ENCODE measurements at regions not wholly inside any gene's neighbourhood (a gene's known extent, or its start where the extent isn't known, plus 50 kb on each side); places are given as distances from the start of the nearest gene placed in this dataset.
"Not testable (repeated sequence)": the region's sequence is repeated elsewhere in the genome, so short reads cannot be mapped to it uniquely, and the experiment has no call there.

- not testable (repeated sequence) for DNase-seq (ENCODE audit: low spot score)
These were observed 186.2 kb upstream of the CHL1 start for GRCh38 chr3:10109-10996.

GRCh38 chr3:11734-12133 lies 184.8 kb upstream of the CHL1 start:
- intact Hi-C loops (cut with DNase I), result no loop called here
- no peak for DNase-seq (ENCODE audit: low spot score)

More at GRCh38 chr3:10109-10996, 186.2 kb upstream of the CHL1 start:
- intact Hi-C loops (cut with DNase I), result not testable (repeated sequence)

GRCh38 chr3:14652-15051 lies 181.9 kb upstream of the CHL1 start:
- DNase-seq (ENCODE audit: low spot score), result no peak
- intact Hi-C loops (cut with DNase I), result no loop called here

GRCh38 chr3:16366-16765 lies 180.2 kb upstream of the CHL1 start:
- intact Hi-C loops (cut with DNase I), result no loop called here
- no peak for DNase-seq (ENCODE audit: low spot score)

- DNase-seq (ENCODE audit: low spot score), result no peak
- intact Hi-C loops (cut with DNase I), result no loop called here
These were observed 176.1 kb upstream of the CHL1 start for GRCh38 chr3:20421-20820.

- no peak for DNase-seq (ENCODE audit: low spot score)
- intact Hi-C loops (cut with DNase I), result no loop called here
These were observed 172.6 kb upstream of the CHL1 start for GRCh38 chr3:24006-24405.

GRCh38 chr3:25056-25455 lies 171.5 kb upstream of the CHL1 start:
- intact Hi-C loops (cut with DNase I), result no loop called here

GRCh38 chr3:35985-36384 lies 160.6 kb upstream of the CHL1 start:
- DNase-seq (ENCODE audit: low spot score); intact Hi-C loops (cut with DNase I): not testable (repeated sequence)

More at GRCh38 chr3:25056-25455, 171.5 kb upstream of the CHL1 start:
- no peak for DNase-seq (ENCODE audit: low spot score)

GRCh38 chr3:42871-43744 lies 153.5 kb upstream of the CHL1 start:
- DNase-seq (ENCODE audit: low spot score); intact Hi-C loops (cut with DNase I): not testable (repeated sequence)

GRCh38 chr3:44028-44676 lies 152.4 kb upstream of the CHL1 start:
- intact Hi-C loops (cut with DNase I), result no loop called here
- DNase-seq (ENCODE audit: low spot score), result no peak

- intact Hi-C loops (cut with DNase I); DNase-seq (ENCODE audit: low spot score): not testable (repeated sequence)
These were observed 151.6 kb upstream of the CHL1 start for GRCh38 chr3:44941-45340.

- no peak for DNase-seq (ENCODE audit: low spot score)
- intact Hi-C loops (cut with DNase I), result no loop called here
These were observed 150.0 kb upstream of the CHL1 start for GRCh38 chr3:46576-46975.

GRCh38 chr3:53441-53840 lies 143.1 kb upstream of the CHL1 start:
- intact Hi-C loops (cut with DNase I); DNase-seq (ENCODE audit: low spot score): not testable (repeated sequence)

GRCh38 chr3:54240-54639 lies 142.3 kb upstream of the CHL1 start:
- DNase-seq (ENCODE audit: low spot score), result no peak
- intact Hi-C loops (cut with DNase I), result no loop called here

GRCh38 chr3:56672-57071 lies 139.9 kb upstream of the CHL1 start:
- DNase-seq (ENCODE audit: low spot score), result no peak
- intact Hi-C loops (cut with DNase I), result no loop called here

GRCh38 chr3:59854-60253 lies 136.7 kb upstream of the CHL1 start:
- intact Hi-C loops (cut with DNase I), result no loop called here
- no peak for DNase-seq (ENCODE audit: low spot score)

- no peak for DNase-seq (ENCODE audit: low spot score)
These were observed 133.3 kb upstream of the CHL1 start for GRCh38 chr3:63095-63765.

GRCh38 chr3:69690-70089 lies 126.9 kb upstream of the CHL1 start:
- DNase-seq (ENCODE audit: low spot score), result no peak
- intact Hi-C loops (cut with DNase I), result no loop called here

More at GRCh38 chr3:63095-63765, 133.3 kb upstream of the CHL1 start:
- intact Hi-C loops (cut with DNase I), result no loop called here

- intact Hi-C loops (cut with DNase I), result no loop called here
These were observed 123.8 kb upstream of the CHL1 start for GRCh38 chr3:72776-73175.

More at GRCh38 chr3:72776-73175, 123.8 kb upstream of the CHL1 start:
- DNase-seq (ENCODE audit: low spot score), result no peak
